ENCODE measurements at regions not wholly inside any gene's neighbourhood (a gene's known extent, or its start where the extent isn't known, plus 50 kb on each side); places are given as distances from the start of the nearest gene placed in this dataset.

DNA sequence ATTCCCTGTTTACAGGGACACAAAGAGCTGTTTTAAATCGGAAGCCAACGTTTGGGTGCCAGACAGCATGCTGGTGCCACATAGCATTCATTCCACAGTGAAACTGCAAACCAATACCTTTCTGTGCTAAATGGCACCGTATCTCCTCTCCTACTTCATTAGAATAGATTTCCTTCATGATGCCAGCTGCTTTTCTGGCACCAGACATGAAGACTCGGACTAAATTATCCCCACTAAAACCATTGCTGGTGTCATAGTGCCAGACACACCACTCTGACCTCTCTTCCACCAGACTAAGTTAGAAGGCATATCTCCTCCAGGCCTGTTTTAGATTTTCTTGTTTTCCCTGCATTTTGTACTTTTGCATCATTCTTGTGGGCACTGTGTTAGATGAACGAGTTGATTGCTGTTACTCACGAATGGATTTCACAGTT, 155.1 kb downstream of the ETV1 start:
- TF ChIP-seq, protein P1, sequence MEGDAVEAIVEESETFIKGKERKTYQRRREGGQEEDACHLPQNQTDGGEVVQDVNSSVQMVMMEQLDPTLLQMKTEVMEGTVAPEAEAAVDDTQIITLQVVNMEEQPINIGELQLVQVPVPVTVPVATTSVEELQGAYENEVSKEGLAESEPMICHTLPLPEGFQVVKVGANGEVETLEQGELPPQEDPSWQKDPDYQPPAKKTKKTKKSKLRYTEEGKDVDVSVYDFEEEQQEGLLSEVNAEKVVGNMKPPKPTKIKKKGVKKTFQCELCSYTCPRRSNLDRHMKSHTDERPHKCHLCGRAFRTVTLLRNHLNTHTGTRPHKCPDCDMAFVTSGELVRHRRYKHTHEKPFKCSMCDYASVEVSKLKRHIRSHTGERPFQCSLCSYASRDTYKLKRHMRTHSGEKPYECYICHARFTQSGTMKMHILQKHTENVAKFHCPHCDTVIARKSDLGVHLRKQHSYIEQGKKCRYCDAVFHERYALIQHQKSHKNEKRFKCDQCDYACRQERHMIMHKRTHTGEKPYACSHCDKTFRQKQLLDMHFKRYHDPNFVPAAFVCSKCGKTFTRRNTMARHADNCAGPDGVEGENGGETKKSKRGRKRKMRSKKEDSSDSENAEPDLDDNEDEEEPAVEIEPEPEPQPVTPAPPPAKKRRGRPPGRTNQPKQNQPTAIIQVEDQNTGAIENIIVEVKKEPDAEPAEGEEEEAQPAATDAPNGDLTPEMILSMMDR (conservative IDR thresholded peaks at IDR 0.05): no peak
- no peak for TF ChIP-seq EZH2 (IDR thresholded peaks at IDR 0.05; ENCODE audit: low read depth)

Data from PC-9 (cell line).